ENCODE measurements at regions not wholly inside any gene's neighbourhood (a gene's known extent, or its start where the extent isn't known, plus 50 kb on each side); places are given as distances from the start of the nearest gene placed in this dataset.

GRCh38 chr6:147637620-147638195 is 129.2 kb downstream of the SAMD5 start:
- H3K27me3 ChIP-seq (replicated peaks; ENCODE audit: control insufficient read depth, insufficient read depth, low read length): no peaks in the 10 kb centered on the region; the same call in 1 of the 2 replicates
- TF ChIP-seq, protein P1, sequence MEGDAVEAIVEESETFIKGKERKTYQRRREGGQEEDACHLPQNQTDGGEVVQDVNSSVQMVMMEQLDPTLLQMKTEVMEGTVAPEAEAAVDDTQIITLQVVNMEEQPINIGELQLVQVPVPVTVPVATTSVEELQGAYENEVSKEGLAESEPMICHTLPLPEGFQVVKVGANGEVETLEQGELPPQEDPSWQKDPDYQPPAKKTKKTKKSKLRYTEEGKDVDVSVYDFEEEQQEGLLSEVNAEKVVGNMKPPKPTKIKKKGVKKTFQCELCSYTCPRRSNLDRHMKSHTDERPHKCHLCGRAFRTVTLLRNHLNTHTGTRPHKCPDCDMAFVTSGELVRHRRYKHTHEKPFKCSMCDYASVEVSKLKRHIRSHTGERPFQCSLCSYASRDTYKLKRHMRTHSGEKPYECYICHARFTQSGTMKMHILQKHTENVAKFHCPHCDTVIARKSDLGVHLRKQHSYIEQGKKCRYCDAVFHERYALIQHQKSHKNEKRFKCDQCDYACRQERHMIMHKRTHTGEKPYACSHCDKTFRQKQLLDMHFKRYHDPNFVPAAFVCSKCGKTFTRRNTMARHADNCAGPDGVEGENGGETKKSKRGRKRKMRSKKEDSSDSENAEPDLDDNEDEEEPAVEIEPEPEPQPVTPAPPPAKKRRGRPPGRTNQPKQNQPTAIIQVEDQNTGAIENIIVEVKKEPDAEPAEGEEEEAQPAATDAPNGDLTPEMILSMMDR (IDR thresholded peaks at IDR 0.05; ENCODE audit: insufficient read depth, low read length, poor library complexity, severe bottlenecking): no peak
- no peak overlapping the region for H3K4me3 ChIP-seq (replicated peaks; ENCODE audit: low read depth, low read length)
- DNase-seq (ENCODE audit: extremely low read depth, insufficient read length): no peak
- no peaks in the 10 kb centered on the region for H3K36me3 ChIP-seq (ENCODE audit: control insufficient read depth, insufficient read depth, low read length)

DNA sequence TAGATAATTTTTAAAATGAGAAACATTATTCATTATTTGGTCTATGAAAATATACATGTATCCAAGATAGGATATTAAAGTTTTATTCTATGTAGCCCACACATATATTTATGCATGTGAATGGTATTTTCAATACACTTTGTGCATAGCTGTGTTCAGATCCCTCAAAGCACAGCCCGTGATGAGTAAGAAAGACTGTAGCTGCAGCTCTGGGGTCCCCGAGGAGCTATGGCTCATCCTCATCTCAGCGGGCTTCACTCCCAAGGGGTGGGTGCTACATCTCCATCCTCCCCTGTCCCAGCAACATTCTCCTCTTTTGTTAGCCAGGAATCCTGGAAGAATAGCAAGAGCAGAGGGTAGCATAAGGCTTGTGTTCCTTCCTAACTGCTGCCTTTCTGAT is 130.8 kb downstream of the SAMD5 start:
- no peak for DNase-seq (ENCODE audit: extremely low read depth, insufficient read length)
- no peaks in the 10 kb centered on the region; the same call in 1 of the 2 replicates for H3K27me3 ChIP-seq (replicated peaks; ENCODE audit: control insufficient read depth, insufficient read depth, low read length)
- H3K36me3 ChIP-seq (ENCODE audit: control insufficient read depth, insufficient read depth, low read length): no peaks in the 10 kb centered on the region
- TF ChIP-seq, protein P1 (IDR thresholded peaks at IDR 0.05; ENCODE audit: insufficient read depth, low read length, poor library complexity, severe bottlenecking): no peak
- H3K4me3 ChIP-seq (replicated peaks; ENCODE audit: low read depth, low read length): no peak overlapping the region

DNA sequence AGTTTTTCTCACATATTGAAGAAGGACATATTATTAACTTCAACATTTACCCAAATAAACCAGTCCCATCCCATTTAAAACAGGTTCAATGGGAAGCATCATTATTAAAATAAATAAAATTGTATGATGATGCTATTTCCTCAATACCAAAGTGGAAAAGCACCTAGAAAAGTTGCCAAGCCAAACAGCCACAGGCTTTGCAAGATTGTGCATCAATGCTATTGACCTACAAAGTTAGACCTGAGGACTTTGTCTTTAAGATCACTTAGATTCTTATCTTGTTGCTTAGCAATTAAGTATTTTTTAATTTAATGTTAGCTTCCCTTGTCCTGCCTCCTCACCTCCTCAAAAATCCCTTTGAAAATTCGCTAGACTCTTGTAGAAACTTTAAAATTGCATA is 132.1 kb downstream of the SAMD5 start:
- DNase-seq (ENCODE audit: extremely low read depth, insufficient read length): no peak
- no peaks in the 10 kb centered on the region; the same call in 1 of the 2 replicates for H3K27me3 ChIP-seq (replicated peaks; ENCODE audit: control insufficient read depth, insufficient read depth, low read length)
- no peak overlapping the region for H3K4me3 ChIP-seq (replicated peaks; ENCODE audit: low read depth, low read length)
- TF ChIP-seq, protein P1 (IDR thresholded peaks at IDR 0.05; ENCODE audit: insufficient read depth, low read length, poor library complexity, severe bottlenecking): no peak
- no peaks in the 10 kb centered on the region for H3K36me3 ChIP-seq (ENCODE audit: control insufficient read depth, insufficient read depth, low read length)

DNA sequence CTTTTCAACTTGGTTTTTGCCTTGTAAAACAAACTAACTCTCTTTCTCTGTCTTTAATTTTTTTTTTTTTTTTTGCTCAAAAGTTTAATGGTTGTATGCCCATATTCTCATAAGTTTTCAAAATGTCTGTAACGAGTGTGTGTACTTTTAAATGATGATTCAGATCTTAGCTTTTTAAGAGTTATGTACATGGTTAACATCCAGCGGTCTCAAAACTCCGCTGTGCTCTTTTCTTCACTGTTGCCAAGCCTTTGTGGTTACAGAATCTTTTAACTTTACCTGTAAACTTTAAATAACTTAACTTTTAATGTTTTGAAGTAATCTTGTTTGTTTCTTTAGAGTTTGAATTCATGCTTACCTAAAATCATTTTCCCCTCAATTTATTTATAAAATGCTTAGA is 133.0 kb downstream of the SAMD5 start:
- H3K27me3 ChIP-seq (replicated peaks; ENCODE audit: control insufficient read depth, insufficient read depth, low read length): no peaks in the 10 kb centered on the region; the same call in 1 of the 2 replicates
- H3K4me3 ChIP-seq (replicated peaks; ENCODE audit: low read depth, low read length): no peak overlapping the region
- TF ChIP-seq, protein P1 (IDR thresholded peaks at IDR 0.05; ENCODE audit: insufficient read depth, low read length, poor library complexity, severe bottlenecking): no peak
- no peaks in the 10 kb centered on the region for H3K36me3 ChIP-seq (ENCODE audit: control insufficient read depth, insufficient read depth, low read length)
- DNase-seq (ENCODE audit: extremely low read depth, insufficient read length): no peak

GRCh38 chr6:147642458-147642857 is 134.0 kb downstream of the SAMD5 start:
- Histone ChIP-seq H3K36me3 (ENCODE audit: control insufficient read depth, insufficient read depth, low read length) (no peaks in the 10 kb centered on the region), H3K27me3 (replicated peaks; ENCODE audit: control insufficient read depth, insufficient read depth, low read length) (no peaks in the 10 kb centered on the region; the same call in 1 of the 2 replicates), H3K4me3 (replicated peaks; ENCODE audit: low read depth, low read length) (no peak overlapping the region)
- DNase-seq (ENCODE audit: extremely low read depth, insufficient read length): no peak
- TF ChIP-seq, protein P1 (IDR thresholded peaks at IDR 0.05; ENCODE audit: insufficient read depth, low read length, poor library complexity, severe bottlenecking): no peak

All from GM06990 (cell line).